H9 (cell line): ENCODE measurements at regions not wholly inside any gene's neighbourhood (a gene's known extent, or its start where the extent isn't known, plus 50 kb on each side); places are given as distances from the start of the nearest gene placed in this dataset.

Source experiments
- DNase-seq: peaks from one replicate; pipeline ENCODE4 v3.0.0-alpha.2; 2017
- H2AFZ ChIP-seq: one replicate; pipeline ENCODE4 v1.6.1; 2013; ENCODE audit warnings: mild to moderate bottlenecking, low read length, control low read depth, moderate library complexity
- H2AK5ac ChIP-seq: 2 replicates; pipeline ENCODE4 v1.6.1; 2013; ENCODE audit warnings: low read length, control low read depth, mixed read lengths; ENCODE audit not compliant: insufficient read length
- H2BK120ac ChIP-seq: one replicate; pipeline ENCODE4 v1.6.1; 2013; ENCODE audit warnings: low read depth, mild to moderate bottlenecking, low read length, control low read depth, inconsistent platforms; ENCODE audit not compliant: poor library complexity, severe bottlenecking
- H2BK12ac ChIP-seq: 2 replicates; pipeline ENCODE4 v1.6.1; 2013; ENCODE audit warnings: low read length, control low read depth, mixed read lengths, low read depth; ENCODE audit not compliant: insufficient read length
- H2BK15ac ChIP-seq: 2 replicates; pipeline ENCODE4 v1.6.1; 2013; ENCODE audit warnings: low read depth, low read length, control low read depth
- H2BK20ac ChIP-seq: one replicate; pipeline ENCODE4 v1.6.1; 2013; ENCODE audit warnings: low read depth, mild to moderate bottlenecking, low read length, control low read depth, inconsistent platforms; ENCODE audit not compliant: poor library complexity, severe bottlenecking
- H2BK5ac ChIP-seq: 2 replicates; pipeline ENCODE4 v1.6.1; 2013; ENCODE audit warnings: low read length, control low read depth, mixed read lengths; ENCODE audit not compliant: insufficient read length
- H3K14ac ChIP-seq: 2 replicates; pipeline ENCODE4 v1.6.1; 2013; ENCODE audit warnings: low read length, control low read depth; ENCODE audit not compliant: insufficient read depth
- H3K18ac ChIP-seq: 2 replicates; pipeline ENCODE4 v1.6.1; 2013; ENCODE audit warnings: low read depth, mild to moderate bottlenecking, mixed read lengths, low read length, control low read depth; ENCODE audit not compliant: insufficient read length
- H3K23ac ChIP-seq: 2 replicates; pipeline ENCODE4 v1.6.1; 2013; ENCODE audit warnings: low read length, control low read depth, mixed read lengths, low read depth; ENCODE audit not compliant: insufficient read length
- H3K23me2 ChIP-seq: 2 replicates; pipeline ENCODE4 v1.6.1; 2013; ENCODE audit warnings: low read depth, mild to moderate bottlenecking, mixed read lengths, low read length, control low read depth; ENCODE audit not compliant: insufficient read length, poor library complexity, severe bottlenecking
- H3K27ac ChIP-seq: 2 replicates; pipeline ENCODE4 v1.5.1; 2013; ENCODE audit warnings: low read length, control low read depth, mixed read lengths, low read depth; ENCODE audit not compliant: insufficient read length
- H3K27me3 ChIP-seq: 2 replicates; pipeline ENCODE4 v1.6.1; 2013; ENCODE audit warnings: low read length, control low read depth, inconsistent platforms; ENCODE audit not compliant: insufficient read depth
- H3K4ac ChIP-seq: 2 replicates; pipeline ENCODE4 v1.6.1; 2013; ENCODE audit warnings: low read depth, mild to moderate bottlenecking, control low read depth, inconsistent platforms, low read length, moderate library complexity
- H3K4me1 ChIP-seq: 2 replicates; pipeline ENCODE4 v1.6.1; 2013; ENCODE audit warnings: low read length, control low read depth, inconsistent platforms; ENCODE audit not compliant: insufficient read depth
- H3K4me2 ChIP-seq: 2 replicates; pipeline ENCODE4 v1.6.1; 2013; ENCODE audit warnings: low read length, control low read depth, mixed read lengths; ENCODE audit not compliant: insufficient read length, insufficient read depth
- H3K56ac ChIP-seq: 2 replicates; pipeline ENCODE4 v1.6.1; 2013; ENCODE audit warnings: low read depth, mild to moderate bottlenecking, mixed read lengths, low read length, control low read depth; ENCODE audit not compliant: insufficient read length
- H3K79me1 ChIP-seq: 2 replicates; pipeline ENCODE4 v1.6.1; 2013; ENCODE audit warnings: low read depth, mild to moderate bottlenecking, moderate library complexity, low read length, control low read depth, inconsistent platforms; ENCODE audit not compliant: insufficient read depth, poor library complexity, severe bottlenecking
- H3K79me2 ChIP-seq: 2 replicates; pipeline ENCODE4 v1.6.1; 2013; ENCODE audit warnings: low read length, control low read depth, inconsistent platforms; ENCODE audit not compliant: insufficient read depth
- H3K9ac ChIP-seq: 2 replicates; pipeline ENCODE4 v1.6.1; 2013; ENCODE audit warnings: low read length, control low read depth, mixed read lengths; ENCODE audit not compliant: insufficient read length; ENCODE audit errors: extremely low read depth
- H3K9me3 ChIP-seq: one replicate; pipeline ENCODE4 v1.6.1; 2013; ENCODE audit warnings: low read depth, low read length, inconsistent platforms; ENCODE audit not compliant: control insufficient read depth
- H3T11ph ChIP-seq: one replicate; pipeline ENCODE4 v1.6.1; 2013; ENCODE audit warnings: mild to moderate bottlenecking, low read length, control low read depth, inconsistent platforms
- H4K20me1 ChIP-seq: one replicate; pipeline ENCODE4 v1.6.1; 2013; ENCODE audit not compliant: control insufficient read depth, insufficient read length, insufficient read depth
- H4K5ac ChIP-seq: 2 replicates; pipeline ENCODE4 v1.6.1; 2013; ENCODE audit warnings: low read depth, mild to moderate bottlenecking, mixed read lengths, low read length, control low read depth; ENCODE audit not compliant: insufficient read length
- H4K8ac ChIP-seq: replicated peaks from 2 replicates; pipeline ENCODE4 v1.6.1; 2013; ENCODE audit warnings: low read length, control low read depth, mixed read lengths, low read depth; ENCODE audit not compliant: insufficient read length
- H4K91ac ChIP-seq: 2 replicates; pipeline ENCODE4 v1.6.1; 2013; ENCODE audit warnings: low read depth, mild to moderate bottlenecking, moderate library complexity, mixed read lengths, low read length, control low read depth; ENCODE audit not compliant: insufficient read length
- H3K27ac Mint-ChIP-seq, 3 experiments: 2 replicates in 2 of 3; 3 replicates in 1 of 3; pipeline ENCODE4 v1.8.0; 2020 to 2021; ENCODE audit warnings: mixed read lengths in 3 of 3, mild to moderate bottlenecking in 1 of 3, moderate library complexity in 1 of 3
- H3K27me3 Mint-ChIP-seq: 2 replicates; pipeline ENCODE4 v1.8.0; 2021; ENCODE audit warnings: low read depth, mild to moderate bottlenecking, moderate library complexity, mixed read lengths
- H3K36me3 Mint-ChIP-seq, 3 experiments: 2 replicates in 2 of 3; 3 replicates in 1 of 3; pipeline ENCODE4 v1.8.0; 2020 to 2021; ENCODE audit warnings: low read depth in 3 of 3, mixed read lengths in 3 of 3; ENCODE audit not compliant: insufficient read depth in 1 of 3
- H3K4me1 Mint-ChIP-seq, 2 experiments: 2 replicates each; pipeline ENCODE4 v1.8.0; 2020; ENCODE audit warnings: mixed read lengths in 2 of 2
- H3K4me3 Mint-ChIP-seq, 2 experiments: 2 replicates in 1 of 2; 3 replicates in 1 of 2; pipeline ENCODE4 v1.8.0; 2020 to 2021; ENCODE audit warnings: mild to moderate bottlenecking in 2 of 2, mixed read lengths in 2 of 2, moderate library complexity in 1 of 2
- H3K9me3 Mint-ChIP-seq, 2 experiments: 2 replicates in 1 of 2; 3 replicates in 1 of 2; pipeline ENCODE4 v1.8.0; 2020; ENCODE audit warnings: mild to moderate bottlenecking in 2 of 2, mixed read lengths in 2 of 2, moderate library complexity in 1 of 2
- TF ChIP-seq, protein P1 (sequence below): fragments of 200-600 bp; sonication (generic); conservative IDR thresholded peaks from 3 replicates; pipeline ENCODE4 v1.8.0; 2021; ENCODE audit warnings: antibody characterized with exemption, mild to moderate bottlenecking

DNA sequence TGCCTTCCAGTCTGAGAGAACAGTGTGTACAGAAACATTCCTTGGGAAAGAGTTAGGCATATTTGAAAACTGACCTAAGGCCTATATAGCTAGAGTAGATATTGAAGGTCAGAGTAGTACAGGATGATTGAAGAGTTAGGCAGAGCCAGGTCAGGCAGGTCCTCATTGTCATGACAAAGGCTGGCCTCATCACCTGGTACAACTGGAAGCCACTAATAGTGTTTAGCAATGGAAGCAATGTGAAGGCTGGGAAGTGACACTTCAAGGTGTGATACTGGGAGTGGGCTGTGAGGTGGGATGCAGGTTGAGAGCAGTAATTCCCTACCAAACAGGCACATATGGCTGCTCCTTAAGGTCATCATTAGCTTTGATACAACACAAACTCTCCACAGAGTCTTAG is 123.6 kb upstream of the CCNH start:
- Histone ChIP-seq H2BK15ac (no peak overlapping the region), H2BK5ac (no peak overlapping the region), H2BK20ac (no peak overlapping the region), H3K27ac (no peak overlapping the region), H3K9me3 (no peaks in the 10 kb centered on the region), H4K8ac (no peak overlapping the region), H3K23ac (no peak overlapping the region), H3K56ac (no peak overlapping the region), H3K79me2 (no peaks in the 10 kb centered on the region), H3K14ac (no peak overlapping the region), H4K91ac (no peak overlapping the region), H3K9ac (no peak overlapping the region), H2AK5ac (no peak overlapping the region), H4K20me1 (no peaks in the 10 kb centered on the region), H3K27me3 (no peaks in the 10 kb centered on the region), H4K5ac (no peak overlapping the region), H3K18ac (no peak overlapping the region), H2BK12ac (no peak overlapping the region), H2BK120ac (no peak overlapping the region), H2AFZ (no peak overlapping the region), H3K4ac (no peak overlapping the region), H3K4me2 (no peak overlapping the region), H3K4me1 (peaks cover 2% of the 10 kb centered on the region; the same call in 1 of the 2 replicates), H3K79me1 (no peaks in the 10 kb centered on the region), H3T11ph (no peak overlapping the region), H3K23me2 (no peaks in the 10 kb centered on the region)
- Mint-ChIP-seq H3K4me1 (peaks cover 14% of the 10 kb centered on the region in 2 experiments), H3K27ac (peak overlapping the region in 1 of 3 experiments; percentile 14; a peak in 1 of 7 replicates), H3K36me3 (no peaks in the 10 kb centered on the region), H3K9me3 (no peaks in the 10 kb centered on the region), H3K27me3 (no peaks in the 10 kb centered on the region), H3K4me3 (no peak overlapping the region)
- TF ChIP-seq, protein P1, sequence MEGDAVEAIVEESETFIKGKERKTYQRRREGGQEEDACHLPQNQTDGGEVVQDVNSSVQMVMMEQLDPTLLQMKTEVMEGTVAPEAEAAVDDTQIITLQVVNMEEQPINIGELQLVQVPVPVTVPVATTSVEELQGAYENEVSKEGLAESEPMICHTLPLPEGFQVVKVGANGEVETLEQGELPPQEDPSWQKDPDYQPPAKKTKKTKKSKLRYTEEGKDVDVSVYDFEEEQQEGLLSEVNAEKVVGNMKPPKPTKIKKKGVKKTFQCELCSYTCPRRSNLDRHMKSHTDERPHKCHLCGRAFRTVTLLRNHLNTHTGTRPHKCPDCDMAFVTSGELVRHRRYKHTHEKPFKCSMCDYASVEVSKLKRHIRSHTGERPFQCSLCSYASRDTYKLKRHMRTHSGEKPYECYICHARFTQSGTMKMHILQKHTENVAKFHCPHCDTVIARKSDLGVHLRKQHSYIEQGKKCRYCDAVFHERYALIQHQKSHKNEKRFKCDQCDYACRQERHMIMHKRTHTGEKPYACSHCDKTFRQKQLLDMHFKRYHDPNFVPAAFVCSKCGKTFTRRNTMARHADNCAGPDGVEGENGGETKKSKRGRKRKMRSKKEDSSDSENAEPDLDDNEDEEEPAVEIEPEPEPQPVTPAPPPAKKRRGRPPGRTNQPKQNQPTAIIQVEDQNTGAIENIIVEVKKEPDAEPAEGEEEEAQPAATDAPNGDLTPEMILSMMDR, result no peak
- no peak for DNase-seq
